ENCODE measurements at regions not wholly inside any gene's neighbourhood (a gene's known extent, or its start where the extent isn't known, plus 50 kb on each side); places are given as distances from the start of the nearest gene placed in this dataset.

DNA sequence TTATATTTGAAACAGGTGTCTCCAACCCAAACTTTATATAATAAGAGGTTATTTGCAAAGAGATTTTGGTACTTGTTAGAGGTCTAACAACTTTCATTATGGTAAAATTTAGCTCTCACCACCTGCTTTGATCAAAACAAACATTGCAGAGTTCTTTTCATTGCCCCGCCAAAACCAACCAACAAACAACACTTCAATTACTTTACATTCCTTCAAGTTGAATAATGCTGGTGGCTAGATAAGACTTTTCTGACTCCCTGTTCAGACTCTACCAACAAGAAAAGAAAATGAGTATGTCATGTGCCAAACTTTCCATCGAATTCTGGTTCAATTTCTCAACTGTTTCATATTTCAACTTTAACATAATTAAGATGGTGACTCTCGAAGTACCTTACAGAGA is 311.1 kb downstream of the ADGRG6 start:
- TF ChIP-seq, protein P1, sequence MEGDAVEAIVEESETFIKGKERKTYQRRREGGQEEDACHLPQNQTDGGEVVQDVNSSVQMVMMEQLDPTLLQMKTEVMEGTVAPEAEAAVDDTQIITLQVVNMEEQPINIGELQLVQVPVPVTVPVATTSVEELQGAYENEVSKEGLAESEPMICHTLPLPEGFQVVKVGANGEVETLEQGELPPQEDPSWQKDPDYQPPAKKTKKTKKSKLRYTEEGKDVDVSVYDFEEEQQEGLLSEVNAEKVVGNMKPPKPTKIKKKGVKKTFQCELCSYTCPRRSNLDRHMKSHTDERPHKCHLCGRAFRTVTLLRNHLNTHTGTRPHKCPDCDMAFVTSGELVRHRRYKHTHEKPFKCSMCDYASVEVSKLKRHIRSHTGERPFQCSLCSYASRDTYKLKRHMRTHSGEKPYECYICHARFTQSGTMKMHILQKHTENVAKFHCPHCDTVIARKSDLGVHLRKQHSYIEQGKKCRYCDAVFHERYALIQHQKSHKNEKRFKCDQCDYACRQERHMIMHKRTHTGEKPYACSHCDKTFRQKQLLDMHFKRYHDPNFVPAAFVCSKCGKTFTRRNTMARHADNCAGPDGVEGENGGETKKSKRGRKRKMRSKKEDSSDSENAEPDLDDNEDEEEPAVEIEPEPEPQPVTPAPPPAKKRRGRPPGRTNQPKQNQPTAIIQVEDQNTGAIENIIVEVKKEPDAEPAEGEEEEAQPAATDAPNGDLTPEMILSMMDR (conservative IDR thresholded peaks at IDR 0.05), result no peak
- no peak for TF ChIP-seq ZFX (IDR thresholded peaks at IDR 0.05)
- no peak overlapping the region for H3K27ac ChIP-seq

DNA sequence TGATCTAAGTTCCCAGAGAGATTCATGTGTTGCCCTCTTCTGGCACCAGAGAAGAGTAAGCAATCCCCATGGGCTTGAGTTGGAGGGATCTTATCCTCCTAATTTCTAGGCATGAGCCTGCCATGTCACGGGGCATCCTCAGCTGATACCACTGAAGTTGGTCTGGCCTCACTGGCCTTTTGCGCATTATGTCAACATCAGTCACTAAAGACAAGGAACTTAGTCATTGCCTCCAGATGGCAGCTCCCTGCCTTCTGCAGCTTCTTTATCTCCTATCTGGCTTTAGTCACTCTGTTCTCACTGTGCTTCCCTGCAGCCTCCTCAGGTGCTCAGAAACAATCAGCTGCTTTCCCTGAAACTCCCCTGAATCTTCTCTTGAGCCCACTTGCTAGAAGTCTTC is 312.2 kb downstream of the ADGRG6 start:
- TF ChIP-seq ZFX (IDR thresholded peaks at IDR 0.05), result no peak
- TF ChIP-seq, protein P1 (conservative IDR thresholded peaks at IDR 0.05), result no peak
- H3K27ac ChIP-seq, result no peak overlapping the region

DNA sequence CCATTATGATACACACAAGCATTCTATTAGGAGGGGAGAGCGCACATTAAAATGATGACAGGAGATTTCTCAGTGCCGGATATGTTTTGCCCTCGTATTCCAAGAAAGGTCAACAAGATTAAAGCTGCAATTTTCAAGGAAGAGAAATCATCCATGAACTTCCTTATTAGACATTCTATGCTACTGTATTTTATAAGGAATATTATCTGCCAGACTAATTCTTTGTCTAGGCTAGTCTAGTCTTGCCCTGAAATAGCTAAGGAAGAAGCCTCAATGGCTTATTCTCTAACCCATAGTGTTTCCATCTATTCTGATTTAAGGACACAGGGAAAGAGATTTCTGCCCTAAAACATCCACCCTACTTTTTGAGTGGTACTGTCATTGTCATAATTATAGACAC is 315.4 kb downstream of the ADGRG6 start:
- no peak for TF ChIP-seq ZFX (IDR thresholded peaks at IDR 0.05)
- TF ChIP-seq, protein P1 (conservative IDR thresholded peaks at IDR 0.05), result no peak
- H3K27ac ChIP-seq, result no peak overlapping the region

DNA sequence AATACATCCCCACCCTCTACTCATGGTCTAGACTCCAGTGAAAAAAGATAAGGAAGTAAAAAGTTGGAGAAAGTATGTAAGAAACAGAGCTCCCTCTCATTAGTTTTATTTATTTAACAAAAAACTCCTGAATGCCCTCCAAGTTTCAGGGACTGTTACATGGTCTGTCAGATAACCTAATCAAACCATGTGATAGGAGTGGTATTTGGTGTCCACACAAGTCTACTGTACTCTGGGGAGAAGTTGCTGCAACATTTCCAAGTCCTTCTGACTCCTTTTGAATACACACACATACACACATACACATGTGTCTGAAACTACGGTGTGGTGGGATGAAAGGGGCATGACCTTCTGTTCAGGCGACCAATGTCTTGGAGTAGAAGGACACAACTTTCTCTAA is 320.0 kb downstream of the ADGRG6 start:
- no peak for TF ChIP-seq ZFX (IDR thresholded peaks at IDR 0.05)
- TF ChIP-seq, protein P1 (conservative IDR thresholded peaks at IDR 0.05), result no peak
- no peak overlapping the region for H3K27ac ChIP-seq

DNA sequence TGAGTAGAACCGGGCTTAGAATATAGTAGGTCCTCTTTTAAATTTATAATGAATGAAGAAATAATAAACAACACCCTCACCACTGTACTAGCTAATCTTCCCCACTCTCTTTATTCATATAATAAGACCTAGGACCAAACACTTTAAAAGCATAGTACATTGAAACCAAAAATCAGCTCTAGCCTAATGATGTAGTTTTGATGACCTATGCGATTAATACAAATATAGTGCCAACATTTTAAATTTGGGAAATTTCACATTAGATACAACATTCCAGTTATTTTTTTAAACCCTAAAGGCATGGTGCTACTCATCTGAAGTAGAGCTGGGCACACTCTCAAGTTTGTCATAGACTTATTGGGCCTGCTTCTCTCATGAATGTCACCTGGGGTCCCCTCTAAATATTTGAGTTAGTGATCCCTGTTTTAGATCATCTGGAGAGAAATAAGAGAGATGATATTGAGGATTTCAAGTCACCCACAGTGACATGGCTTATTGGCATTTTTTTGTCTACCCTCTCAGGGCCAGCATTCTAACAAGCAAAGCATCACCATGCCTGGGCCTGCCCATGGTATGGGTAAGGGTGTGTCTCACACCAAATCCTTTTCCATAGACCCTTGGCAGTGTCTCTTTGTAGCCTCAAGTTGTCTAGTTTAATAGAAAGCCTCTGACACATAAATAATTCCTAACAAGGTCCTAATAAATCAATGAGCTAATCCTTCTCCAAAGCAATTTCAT is 319.8 kb downstream of the HIVEP2 start:
- no peak overlapping the region for H3K27ac ChIP-seq
- no peak for TF ChIP-seq ZFX (IDR thresholded peaks at IDR 0.05)
- TF ChIP-seq, protein P1 (conservative IDR thresholded peaks at IDR 0.05), result no peak

DNA sequence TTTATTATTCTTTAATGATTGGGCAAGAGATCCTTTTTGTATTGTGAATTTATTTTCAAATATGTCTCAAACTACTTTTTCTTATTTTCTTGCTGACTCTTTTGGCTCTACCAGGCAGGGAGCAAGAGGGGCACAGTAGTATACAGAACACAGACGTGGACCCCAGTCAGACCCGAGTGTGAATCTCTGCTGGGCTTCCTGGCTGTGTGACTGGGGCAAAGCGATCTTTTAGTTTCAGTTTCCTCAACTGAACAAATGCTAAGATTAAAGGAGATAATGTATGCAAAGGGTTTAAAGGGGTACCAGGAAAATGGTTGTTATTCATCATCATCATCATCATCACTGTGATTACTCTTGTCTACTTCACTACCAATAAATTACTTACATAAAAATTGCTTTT is 317.5 kb downstream of the HIVEP2 start:
- no peak overlapping the region for H3K27ac ChIP-seq
- TF ChIP-seq, protein P1 (conservative IDR thresholded peaks at IDR 0.05), result no peak
- no peak for TF ChIP-seq ZFX (IDR thresholded peaks at IDR 0.05)

DNA sequence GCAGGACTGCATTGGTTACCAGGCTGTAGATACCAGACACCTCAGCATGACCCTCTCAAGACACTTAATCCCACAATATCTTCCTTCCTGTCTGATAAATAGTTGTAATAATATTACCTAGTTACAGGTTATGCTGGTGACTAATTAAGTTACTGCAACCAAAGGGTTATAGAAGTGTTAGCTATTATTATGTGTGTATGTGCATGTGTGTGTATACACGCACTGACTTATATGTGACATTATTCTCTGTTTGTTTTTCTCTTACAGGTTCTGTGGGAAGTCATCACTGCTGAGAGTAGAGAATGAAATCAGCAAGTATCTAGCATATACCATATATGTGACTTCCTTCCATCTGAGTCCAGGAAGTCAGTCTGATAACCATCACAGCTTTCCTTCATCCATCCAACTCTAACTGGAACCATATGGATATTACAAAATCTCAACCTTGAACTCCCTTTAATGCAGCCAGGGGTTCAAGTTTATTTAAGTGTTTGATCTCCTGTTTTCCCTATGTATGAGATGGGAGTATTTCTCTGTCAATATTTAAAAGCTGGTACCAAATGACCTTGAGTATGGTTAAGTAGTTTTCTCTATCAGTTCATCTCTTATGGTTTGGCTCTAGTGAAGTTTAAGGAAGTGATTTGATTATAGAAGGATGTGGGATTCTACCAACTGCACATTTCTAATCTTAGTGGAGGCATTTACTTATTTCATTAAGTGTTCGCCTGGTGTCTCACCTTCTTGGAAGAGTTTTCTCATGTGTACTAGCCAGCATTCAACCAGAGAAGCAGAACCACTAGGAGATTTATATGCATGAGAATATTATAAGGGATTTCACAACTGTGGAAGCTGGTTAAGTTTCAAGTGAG is 313.2 kb downstream of the HIVEP2 start:
- no peak overlapping the region for H3K27ac ChIP-seq
- TF ChIP-seq, protein P1 (conservative IDR thresholded peaks at IDR 0.05), result no peak
- no peak for TF ChIP-seq ZFX (IDR thresholded peaks at IDR 0.05)

All from C4-2B (cell line).